ENCODE measurements at regions not wholly inside any gene's neighbourhood (a gene's known extent, or its start where the extent isn't known, plus 50 kb on each side); places are given as distances from the start of the nearest gene placed in this dataset.

DNA sequence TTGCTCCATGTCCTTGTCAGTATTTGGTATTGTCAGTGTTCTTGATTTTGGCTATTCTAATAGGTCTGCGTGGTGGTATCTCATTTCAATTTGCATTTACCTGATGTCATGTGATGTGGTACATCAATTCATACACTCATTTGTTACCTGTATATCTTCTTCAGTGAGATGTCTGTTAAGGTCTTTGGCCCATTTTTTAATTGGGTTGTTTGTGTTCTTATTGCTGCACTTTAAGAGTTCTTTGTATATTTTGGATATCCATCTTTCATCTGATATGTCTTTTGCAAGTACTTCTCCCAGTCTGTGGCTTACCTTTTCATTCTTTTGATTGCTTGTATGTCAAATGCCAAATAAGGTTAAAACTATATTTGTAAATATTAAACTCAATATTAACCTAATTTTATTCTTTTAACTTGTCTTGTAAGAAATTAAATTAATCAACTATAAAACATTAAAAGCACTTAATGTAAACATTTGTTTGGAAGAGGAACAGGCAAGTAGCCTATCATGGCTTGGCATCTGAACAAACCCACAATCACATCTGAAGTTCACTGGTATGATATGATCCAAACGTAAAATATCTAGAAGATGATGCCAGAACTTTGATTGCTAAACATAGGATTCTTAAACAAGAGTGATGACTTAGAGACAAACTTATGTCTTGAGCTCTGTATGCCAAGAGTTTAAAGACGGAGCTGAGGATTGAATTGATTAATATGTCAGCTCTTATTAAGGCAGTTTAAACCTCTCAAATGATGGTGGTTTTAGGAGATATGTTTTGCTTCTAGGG is 587.3 kb downstream of the ANXA1 start:
- TF ChIP-seq SIN3A (IDR thresholded peaks at IDR 0.05; ENCODE audit: borderline replicate concordance, insufficient read depth, low read length): no peak
- TF ChIP-seq, protein P1, sequence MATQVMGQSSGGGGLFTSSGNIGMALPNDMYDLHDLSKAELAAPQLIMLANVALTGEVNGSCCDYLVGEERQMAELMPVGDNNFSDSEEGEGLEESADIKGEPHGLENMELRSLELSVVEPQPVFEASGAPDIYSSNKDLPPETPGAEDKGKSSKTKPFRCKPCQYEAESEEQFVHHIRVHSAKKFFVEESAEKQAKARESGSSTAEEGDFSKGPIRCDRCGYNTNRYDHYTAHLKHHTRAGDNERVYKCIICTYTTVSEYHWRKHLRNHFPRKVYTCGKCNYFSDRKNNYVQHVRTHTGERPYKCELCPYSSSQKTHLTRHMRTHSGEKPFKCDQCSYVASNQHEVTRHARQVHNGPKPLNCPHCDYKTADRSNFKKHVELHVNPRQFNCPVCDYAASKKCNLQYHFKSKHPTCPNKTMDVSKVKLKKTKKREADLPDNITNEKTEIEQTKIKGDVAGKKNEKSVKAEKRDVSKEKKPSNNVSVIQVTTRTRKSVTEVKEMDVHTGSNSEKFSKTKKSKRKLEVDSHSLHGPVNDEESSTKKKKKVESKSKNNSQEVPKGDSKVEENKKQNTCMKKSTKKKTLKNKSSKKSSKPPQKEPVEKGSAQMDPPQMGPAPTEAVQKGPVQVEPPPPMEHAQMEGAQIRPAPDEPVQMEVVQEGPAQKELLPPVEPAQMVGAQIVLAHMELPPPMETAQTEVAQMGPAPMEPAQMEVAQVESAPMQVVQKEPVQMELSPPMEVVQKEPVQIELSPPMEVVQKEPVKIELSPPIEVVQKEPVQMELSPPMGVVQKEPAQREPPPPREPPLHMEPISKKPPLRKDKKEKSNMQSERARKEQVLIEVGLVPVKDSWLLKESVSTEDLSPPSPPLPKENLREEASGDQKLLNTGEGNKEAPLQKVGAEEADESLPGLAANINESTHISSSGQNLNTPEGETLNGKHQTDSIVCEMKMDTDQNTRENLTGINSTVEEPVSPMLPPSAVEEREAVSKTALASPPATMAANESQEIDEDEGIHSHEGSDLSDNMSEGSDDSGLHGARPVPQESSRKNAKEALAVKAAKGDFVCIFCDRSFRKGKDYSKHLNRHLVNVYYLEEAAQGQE (IDR thresholded peaks at IDR 0.05; ENCODE audit: insufficient read depth in 1 of 2, low read depth in 2 of 2, low read length in 2 of 2): no peak
- TF ChIP-seq POLR2AphosphoS5 (IDR thresholded peaks at IDR 0.05; ENCODE audit: low read depth, low read length): no peak
- no peak for TF ChIP-seq TAF1 (IDR thresholded peaks at IDR 0.05; ENCODE audit: borderline replicate concordance, insufficient read depth, low read length)
- TF ChIP-seq FOXP2 (optimal IDR thresholded peaks at IDR 0.05; ENCODE audit: borderline replicate concordance, extremely low read depth, extremely low read length, insufficient read depth): no peak

Data from PFSK-1 (cell line).